HEK293 (cell line): ENCODE measurements at regions not wholly inside any gene's neighbourhood (a gene's known extent, or its start where the extent isn't known, plus 50 kb on each side); places are given as distances from the start of the nearest gene placed in this dataset.

Experiments
- CTCF ChIA-PET: fragments of 350-600 bp; formaldehyde crosslinking; extraction: SDS; loops from one replicate; lab custom pipeline; 2021; ENCODE audit warnings: antibody characterized with exemption; lab: Yijun Ruan, JAX
- POLR2A ChIA-PET: fragments of 300-600 bp; formaldehyde crosslinking; extraction: SDS; loops from one replicate; lab custom pipeline; 2020; ENCODE audit warnings: antibody characterized with exemption, inconsistent platforms; lab: Yijun Ruan, JAX
- H3K27ac ChIP-seq: fragments of 200-500 bp; sonication (Bioruptor generic); 2 replicates; pipeline ENCODE4 v1.5.1; 2014; ENCODE audit warnings: low read depth, low read length, control low read depth, inconsistent platforms; ENCODE audit errors: extremely low read depth
- H3K36me3 ChIP-seq, 2 experiments: fragments of 200-500 bp in 1 of 2; sonication (Bioruptor generic) in 1 of 2; 1 replicate in 1 of 2; 2 replicates in 1 of 2; pipeline ENCODE4 v1.5.1; 2014 to 2017; ENCODE audit warnings: inconsistent platforms in 2 of 2, low read length in 2 of 2; ENCODE audit not compliant: control insufficient read depth in 2 of 2, insufficient read depth in 1 of 2
- H3K4me1 ChIP-seq: fragments of 200-500 bp; sonication (Bioruptor generic); 2 replicates; pipeline ENCODE4 v1.5.1; 2014; ENCODE audit warnings: mild to moderate bottlenecking, low read length, inconsistent platforms; ENCODE audit not compliant: control insufficient read depth, insufficient read depth
- H3K4me3 ChIP-seq: 2 replicates; pipeline ENCODE4 v1.5.1; 2011; ENCODE audit warnings: low read depth, mild to moderate bottlenecking, control low read depth, low read length, moderate library complexity
- H3K9me3 ChIP-seq: fragments of 200-500 bp; sonication (Bioruptor generic); 2 replicates; pipeline ENCODE4 v1.5.1; 2014; ENCODE audit warnings: low read depth, low read length, inconsistent platforms; ENCODE audit not compliant: control insufficient read depth, insufficient read depth
- KLF10 ChIP-seq: fragments of 450-650 bp; IDR thresholded peaks from 2 replicates; pipeline ENCODE4 v1.5.1; 2018; ENCODE audit warnings: missing biosample characterization, mild to moderate bottlenecking, missing genetic modification characterization
- TCF7L2 ChIP-seq: IDR thresholded peaks from 2 replicates; pipeline ENCODE4 v1.6.1; 2011; ENCODE audit warnings: low read depth, mild to moderate bottlenecking, inconsistent platforms, low read length, moderate library complexity, borderline replicate concordance
- YY1 ChIP-seq: fragments of 450-650 bp; formaldehyde crosslinking; IDR thresholded peaks from 2 replicates; pipeline ENCODE4 v1.5.1; 2018; ENCODE audit warnings: missing biosample characterization, missing genetic modification characterization
- ZBTB20 ChIP-seq: fragments of 450-650 bp; formaldehyde crosslinking; IDR thresholded peaks from 2 replicates; pipeline ENCODE4 v1.5.1; 2016; ENCODE audit warnings: missing biosample characterization, missing genetic modification characterization
- ZFP69B ChIP-seq: fragments of 450-650 bp; formaldehyde crosslinking; IDR thresholded peaks from 2 replicates; pipeline ENCODE4 v1.5.1; 2016; ENCODE audit warnings: missing biosample characterization, missing genetic modification characterization
- ZNF112 ChIP-seq: fragments of 450-650 bp; formaldehyde crosslinking; IDR thresholded peaks from 2 replicates; pipeline ENCODE4 v1.5.0; 2017; ENCODE audit warnings: missing biosample characterization, missing genetic modification characterization
- ZNF146 ChIP-seq: fragments of 450-650 bp; formaldehyde crosslinking; IDR thresholded peaks from 2 replicates; pipeline ENCODE4 v1.5.1; 2016; ENCODE audit warnings: missing biosample characterization, missing genetic modification characterization
- ZNF174 ChIP-seq: fragments of 450-650 bp; formaldehyde crosslinking; IDR thresholded peaks from 2 replicates; pipeline ENCODE4 v1.5.0; 2017; ENCODE audit warnings: missing biosample characterization, mild to moderate bottlenecking, missing genetic modification characterization
- ZNF221 ChIP-seq: fragments of 450-650 bp; formaldehyde crosslinking; IDR thresholded peaks from 2 replicates; pipeline ENCODE4 v1.5.1; 2017; ENCODE audit warnings: missing biosample characterization, missing genetic modification characterization, borderline replicate concordance
- ZNF449 ChIP-seq: fragments of 450-650 bp; formaldehyde crosslinking; IDR thresholded peaks from 2 replicates; pipeline ENCODE4 v1.5.1; 2017; ENCODE audit warnings: missing biosample characterization, mild to moderate bottlenecking, missing genetic modification characterization, moderate library complexity
- ZNF501 ChIP-seq: fragments of 450-650 bp; formaldehyde crosslinking; IDR thresholded peaks from 2 replicates; pipeline ENCODE4 v1.5.1; 2016; ENCODE audit warnings: missing biosample characterization, missing genetic modification characterization
- ZNF530 ChIP-seq: fragments of 450-650 bp; formaldehyde crosslinking; IDR thresholded peaks from 2 replicates; pipeline ENCODE4 v1.5.1; 2016; ENCODE audit warnings: low read depth, missing biosample characterization, missing genetic modification characterization
- ZNF558 ChIP-seq: fragments of 450-650 bp; formaldehyde crosslinking; IDR thresholded peaks from 2 replicates; pipeline ENCODE4 v1.5.1; 2016; ENCODE audit warnings: missing biosample characterization, missing genetic modification characterization
- ZNF561 ChIP-seq: fragments of 450-650 bp; IDR thresholded peaks from 2 replicates; pipeline ENCODE4 v1.5.1; 2018; ENCODE audit warnings: missing biosample characterization, missing genetic modification characterization, borderline replicate concordance
- ZNF623 ChIP-seq: fragments of 450-650 bp; formaldehyde crosslinking; IDR thresholded peaks from 2 replicates; pipeline ENCODE4 v1.5.1; 2016; ENCODE audit warnings: missing biosample characterization, missing genetic modification characterization
- ZNF664 ChIP-seq: fragments of 450-650 bp; formaldehyde crosslinking; IDR thresholded peaks from 2 replicates; pipeline ENCODE4 v1.5.1; 2016; ENCODE audit warnings: missing biosample characterization, missing genetic modification characterization
- ZNF791 ChIP-seq: fragments of 450-650 bp; formaldehyde crosslinking; IDR thresholded peaks from 2 replicates; pipeline ENCODE4 v1.5.1; 2016; ENCODE audit warnings: missing biosample characterization, missing genetic modification characterization
- TF ChIP-seq, protein P1 (sequence below): fragments of 450-650 bp; formaldehyde crosslinking; IDR thresholded peaks from 2 replicates; pipeline ENCODE4 v1.5.1; 2016; ENCODE audit warnings: missing biosample characterization, missing genetic modification characterization

- H3K4me3 ChIP-seq, result no peak overlapping the region
- no peaks in the 10 kb centered on the region for H3K4me1 ChIP-seq
- H3K36me3 ChIP-seq, result no peaks in the 10 kb centered on the region
- no peak overlapping the region for H3K27ac ChIP-seq
- ChIA-PET CTCF (interaction anchor here (0.6 kb wide), 1 partner anchor 139 kb away, joined by 3 read pairs; no protein-coding TSS in a partner anchor), POLR2A (no interaction called here)
- no peaks in the 10 kb centered on the region for H3K9me3 ChIP-seq
- no peak for TF ChIP-seq ZNF530
- TF ChIP-seq ZFP69B (tag by site-specific recombination), result no peak
- no peak for TF ChIP-seq ZNF112 (tag by site-specific recombination)
- TF ChIP-seq ZBTB20 (tag by site-specific recombination), result no peak
- no peak for TF ChIP-seq ZNF146 (tag by site-specific recombination)
Observed at GRCh38 chr4:141884070-141884469, 247.7 kb downstream of the IL15 start.

DNA sequence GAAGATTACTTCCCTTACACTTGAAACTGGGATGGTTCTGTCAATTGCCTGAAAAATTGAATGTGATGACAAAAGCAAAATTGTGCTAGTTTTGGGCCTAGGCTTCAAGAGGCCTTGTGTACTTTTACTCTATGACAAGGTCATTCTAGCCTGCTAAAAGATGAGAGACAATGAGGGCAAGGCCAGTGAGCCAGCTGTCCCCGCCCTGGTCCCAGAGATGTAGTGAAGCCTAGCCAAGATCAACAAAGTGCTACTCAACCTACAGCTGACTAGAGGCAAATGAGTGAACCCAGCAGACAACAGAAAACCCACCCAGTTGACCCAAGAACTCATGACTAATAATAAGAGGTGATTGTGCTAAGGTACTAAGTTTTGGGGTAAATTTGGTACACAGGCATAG lies 248.7 kb downstream of the IL15 start:
- Histone ChIP-seq H3K9me3 (no peaks in the 10 kb centered on the region), H3K4me1 (no peaks in the 10 kb centered on the region), H3K4me3 (no peak overlapping the region)
- POLR2A ChIA-PET, result no interaction called here
- no peak for TF ChIP-seq YY1 (tag by site-specific recombination)
- no peak for TF ChIP-seq ZNF174 (tag by site-specific recombination)
- no peak for TF ChIP-seq ZNF221
- TF ChIP-seq KLF10 (tag by site-specific recombination), result no peak
- TF ChIP-seq ZNF449, result no peak
- no peak for TF ChIP-seq ZNF501 (tag by site-specific recombination)
- no peak for TF ChIP-seq ZNF561 (tag by site-specific recombination)
- TF ChIP-seq ZNF664 (tag by site-specific recombination), result no peak
- TF ChIP-seq, protein P1, sequence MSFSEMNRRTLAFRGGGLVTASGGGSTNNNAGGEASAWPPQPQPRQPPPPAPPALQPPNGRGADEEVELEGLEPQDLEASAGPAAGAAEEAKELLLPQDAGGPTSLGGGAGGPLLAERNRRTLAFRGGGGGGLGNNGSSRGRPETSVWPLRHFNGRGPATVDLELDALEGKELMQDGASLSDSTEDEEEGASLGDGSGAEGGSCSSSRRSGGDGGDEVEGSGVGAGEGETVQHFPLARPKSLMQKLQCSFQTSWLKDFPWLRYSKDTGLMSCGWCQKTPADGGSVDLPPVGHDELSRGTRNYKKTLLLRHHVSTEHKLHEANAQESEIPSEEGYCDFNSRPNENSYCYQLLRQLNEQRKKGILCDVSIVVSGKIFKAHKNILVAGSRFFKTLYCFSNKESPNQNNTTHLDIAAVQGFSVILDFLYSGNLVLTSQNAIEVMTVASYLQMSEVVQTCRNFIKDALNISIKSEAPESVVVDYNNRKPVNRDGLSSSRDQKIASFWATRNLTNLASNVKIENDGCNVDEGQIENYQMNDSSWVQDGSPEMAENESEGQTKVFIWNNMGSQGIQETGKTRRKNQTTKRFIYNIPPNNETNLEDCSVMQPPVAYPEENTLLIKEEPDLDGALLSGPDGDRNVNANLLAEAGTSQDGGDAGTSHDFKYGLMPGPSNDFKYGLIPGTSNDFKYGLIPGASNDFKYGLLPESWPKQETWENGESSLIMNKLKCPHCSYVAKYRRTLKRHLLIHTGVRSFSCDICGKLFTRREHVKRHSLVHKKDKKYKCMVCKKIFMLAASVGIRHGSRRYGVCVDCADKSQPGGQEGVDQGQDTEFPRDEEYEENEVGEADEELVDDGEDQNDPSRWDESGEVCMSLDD (tag by site-specific recombination), result no peak
- no peak for TF ChIP-seq ZNF791
- no peak for TF ChIP-seq ZNF558 (tag by site-specific recombination)
- TF ChIP-seq, all 188 proteins: peak for 0
- CTCF ChIA-PET, result no interaction called here
- no peaks in the 10 kb centered on the region for H3K36me3 ChIP-seq
- H3K27ac ChIP-seq, result no peak overlapping the region

GRCh38 chr4:141890279-141890678 lies 253.9 kb downstream of the IL15 start:
- CTCF ChIA-PET, result interaction anchor here (0.8 kb wide), 1 partner anchor 40 kb away, joined by 3 read pairs; no protein-coding TSS in a partner anchor
- TF ChIP-seq TCF7L2, result no peak
- no peak for TF ChIP-seq ZNF623
- no peak overlapping the region for H3K27ac ChIP-seq
- H3K9me3 ChIP-seq, result no peaks in the 10 kb centered on the region
- H3K4me1 ChIP-seq, result no peaks in the 10 kb centered on the region
- POLR2A ChIA-PET, result no interaction called here
- H3K4me3 ChIP-seq, result no peak overlapping the region
- no peaks in the 10 kb centered on the region for H3K36me3 ChIP-seq
